Liver (tissue), 8 donors: ENCODE measurements at regions not wholly inside any gene's neighbourhood (a gene's known extent, or its start where the extent isn't known, plus 50 kb on each side); places are given as distances from the start of the nearest gene placed in this dataset.

ENCODE experiments used
- DNase-seq: peaks from one replicate; pipeline ENCODE4 v3.0.0-alpha.2; 2017; ENCODE audit warnings: low spot score
- H3K27ac ChIP-seq, 2 donors: one replicate each; pipeline ENCODE4 v1.7.0; 2013; ENCODE audit warnings: inconsistent platforms in 2 of 2, low read length in 2 of 2, control low read depth in 1 of 2, low read depth in 1 of 2, mild to moderate bottlenecking in 1 of 2
- H3K27me3 ChIP-seq, 4 donors: one replicate each; pipeline versions ENCODE4 v1.6.1 to v1.7.0; 2013; ENCODE audit warnings: low read length in 3 of 4, inconsistent platforms in 1 of 4, mild to moderate bottlenecking in 1 of 4, moderate library complexity in 1 of 4; ENCODE audit not compliant: control insufficient read depth in 4 of 4, insufficient read depth in 4 of 4
- H3K36me3 ChIP-seq, 4 donors: one replicate each; pipeline versions ENCODE4 v1.6.1 to v1.7.0; 2013; ENCODE audit warnings: low read length in 3 of 4, mild to moderate bottlenecking in 3 of 4, low read depth in 1 of 4, moderate library complexity in 1 of 4; ENCODE audit not compliant: control insufficient read depth in 4 of 4, insufficient read depth in 3 of 4
- H3K4me1 ChIP-seq, 4 donors: one replicate each; pipeline versions ENCODE4 v1.6.1 to v1.7.0; 2013; ENCODE audit warnings: low read length in 3 of 4, mild to moderate bottlenecking in 3 of 4, moderate library complexity in 1 of 4; ENCODE audit not compliant: control insufficient read depth in 4 of 4, insufficient read depth in 4 of 4
- H3K4me3 ChIP-seq, 3 donors: one replicate each; pipeline versions ENCODE4 v1.6.1 to v1.7.0; 2013; ENCODE audit warnings: low read length in 3 of 3, control low read depth in 1 of 3, low read depth in 1 of 3, mild to moderate bottlenecking in 1 of 3
- H3K9ac ChIP-seq, 2 donors: one replicate each; pipeline ENCODE4 v1.7.0; 2013; ENCODE audit warnings: low read length in 2 of 2, mild to moderate bottlenecking in 2 of 2, moderate library complexity in 2 of 2, control low read depth in 1 of 2, low read depth in 1 of 2
- H3K9me3 ChIP-seq, 4 donors: one replicate each; pipeline versions ENCODE4 v1.6.1 to v1.7.0; 2013; ENCODE audit warnings: low read length in 3 of 4; ENCODE audit not compliant: control insufficient read depth in 4 of 4
- ATF3 ChIP-seq: IDR thresholded peaks from 2 replicates; pipeline ENCODE4 v1.6.1; 2016; ENCODE audit warnings: antibody characterized with exemption
- CTCF ChIP-seq: fragments of 150-350 bp; IDR thresholded peaks from 2 replicates; pipeline ENCODE4 v1.5.1; 2017; ENCODE audit warnings: improper control_type of control experiment, low read depth, low read length; ENCODE audit not compliant: missing input control
- EGR1 ChIP-seq, 2 donors: IDR thresholded peaks; 2 replicates each; pipeline ENCODE4 v1.6.1; 2016 to 2018; ENCODE audit warnings: antibody characterized with exemption in 2 of 2, low read depth in 2 of 2
- FOXA1 ChIP-seq: IDR thresholded peaks from 2 replicates; pipeline ENCODE4 v1.6.1; 2016; ENCODE audit warnings: antibody characterized with exemption
- FOXA2 ChIP-seq: IDR thresholded peaks from 2 replicates; pipeline ENCODE4 v1.6.1; 2016; ENCODE audit warnings: antibody characterized with exemption
- GABPA ChIP-seq, 2 donors: IDR thresholded peaks in 1 of 2; conservative IDR thresholded peaks in 1 of 2; 2 replicates each; pipeline ENCODE4 v1.6.1; 2016; ENCODE audit warnings: antibody characterized with exemption in 2 of 2, mild to moderate bottlenecking in 1 of 2, moderate library complexity in 1 of 2
- HNF4A ChIP-seq, 2 donors: conservative IDR thresholded peaks; 2 replicates each; pipeline ENCODE4 v1.6.1; 2016; ENCODE audit warnings: antibody characterized with exemption in 2 of 2, mild to moderate bottlenecking in 2 of 2
- HNF4G ChIP-seq: IDR thresholded peaks from 2 replicates; pipeline ENCODE4 v1.6.1; 2016; ENCODE audit warnings: antibody characterized with exemption
- JUND ChIP-seq, 2 donors: IDR thresholded peaks; 2 replicates each; pipeline ENCODE4 v1.6.1; 2016; ENCODE audit warnings: antibody characterized with exemption in 2 of 2
- NR2F2 ChIP-seq: IDR thresholded peaks from 2 replicates; pipeline ENCODE4 v1.6.1; 2016; ENCODE audit warnings: antibody characterized with exemption
- RAD21 ChIP-seq, 2 donors: IDR thresholded peaks; 2 replicates each; pipeline ENCODE4 v1.6.1; 2016; ENCODE audit warnings: antibody characterized with exemption in 2 of 2, mild to moderate bottlenecking in 2 of 2
- SP1 ChIP-seq: IDR thresholded peaks from 2 replicates; pipeline ENCODE4 v1.6.1; 2018; ENCODE audit warnings: antibody characterized with exemption, mild to moderate bottlenecking
- TAF1 ChIP-seq: conservative IDR thresholded peaks from 2 replicates; pipeline ENCODE4 v1.6.1; 2016; ENCODE audit warnings: antibody characterized with exemption, mild to moderate bottlenecking
- YY1 ChIP-seq: IDR thresholded peaks from 2 replicates; pipeline ENCODE4 v1.6.1; 2016; ENCODE audit warnings: antibody characterized with exemption, mild to moderate bottlenecking
- ZBTB33 ChIP-seq: IDR thresholded peaks from 2 replicates; pipeline ENCODE4 v1.6.1; 2016; ENCODE audit warnings: antibody characterized with exemption
- WGBS: extraction: QIAGEN DNeasy Blood & Tissue Kit; methylation state at CpG from one replicate; pipeline ENCODE4 v1.1.7; 2013; 5-methylcytosine and 5-hydroxymethylcytosine counted together
- donor health status: healthy.
- donor health status: healthy.
- donor health status: healthy.
- donor health status: healthy.
- donor health status: healthy.

GRCh38 chr10:131431978-131432690, 120.6 kb upstream of the TCERG1L start:
- Histone ChIP-seq H3K9me3 (no peaks in the 10 kb centered on the region), H3K9ac (no peak overlapping the region), H3K36me3 (no peaks in the 10 kb centered on the region), H3K4me3 (no peak overlapping the region), H3K4me1 (no peaks in the 10 kb centered on the region), H3K27me3 (no peaks in the 10 kb centered on the region), H3K27ac (no peak overlapping the region)
- 85% methylated on average over 16 of the region's 16 CpGs for WGBS
- TF ChIP-seq HNF4G (no peak), YY1 (no peak), EGR1 (IDR thresholded peaks at IDR 0.05; ENCODE audit: low read depth in 2 of 2) (no peak), FOXA2 (no peak), HNF4A (conservative IDR thresholded peaks at IDR 0.05) (no peak), ZBTB33 (no peak), CTCF (no peak), SP1 (no peak), GABPA (IDR thresholded peaks at IDR 0.05 in 1 of 2, conservative IDR thresholded peaks at IDR 0.05 in 1 of 2) (no peak), TAF1 (no peak), NR2F2 (no peak)
- DNase-seq, result no peak

GRCh38 chr10:131433568-131433967, 122.0 kb upstream of the TCERG1L start:
- TF ChIP-seq YY1 (no peak), ATF3 (no peak), CTCF (no peak), RAD21 (IDR thresholded peaks at IDR 0.05) (no peak), GABPA (IDR thresholded peaks at IDR 0.05 in 1 of 2, conservative IDR thresholded peaks at IDR 0.05 in 1 of 2) (no peak), FOXA1 (no peak), NR2F2 (no peak), FOXA2 (no peak), JUND (IDR thresholded peaks at IDR 0.05) (no peak)
- Histone ChIP-seq H3K27ac (no peak overlapping the region), H3K27me3 (no peaks in the 10 kb centered on the region), H3K9ac (no peak overlapping the region), H3K36me3 (no peaks in the 10 kb centered on the region), H3K9me3 (no peaks in the 10 kb centered on the region), H3K4me3 (no peak overlapping the region), H3K4me1 (no peaks in the 10 kb centered on the region)
- WGBS, result 83% methylated on average over 8 of the region's 8 CpGs
- DNase-seq, result no peak
